ENCODE measurements at regions not wholly inside any gene's neighbourhood (a gene's known extent, or its start where the extent isn't known, plus 50 kb on each side); places are given as distances from the start of the nearest gene placed in this dataset.

- TF ChIP-seq CTCF (IDR thresholded peaks at IDR 0.05) (no peak), ZNF232 (CRISPR knock-in tag; IDR thresholded peaks at IDR 0.05) (no peak), NR1H2 (CRISPR knock-in tag; IDR thresholded peaks at IDR 0.05) (no peak), NFE2L1 (CRISPR knock-in tag; IDR thresholded peaks at IDR 0.05) (no peak), FOXP1 (CRISPR knock-in tag; IDR thresholded peaks at IDR 0.05; ENCODE audit: borderline replicate concordance) (no peak), CREB1 (CRISPR knock-in tag; IDR thresholded peaks at IDR 0.05) (no peak), RELA (CRISPR knock-in tag; IDR thresholded peaks at IDR 0.05; ENCODE audit: borderline replicate concordance) (no peak), GABPB1 (CRISPR knock-in tag; IDR thresholded peaks at IDR 0.05) (no peak), E2F5 (CRISPR knock-in tag; IDR thresholded peaks at IDR 0.05) (no peak), PREB (CRISPR knock-in tag; IDR thresholded peaks at IDR 0.05; ENCODE audit: borderline replicate concordance) (no peak), USF1 (CRISPR knock-in tag; IDR thresholded peaks at IDR 0.05) (no peak), SP1 (CRISPR knock-in tag; conservative IDR thresholded peaks at IDR 0.05) (no peak)
These were observed 494.0 kb downstream of the UQCRFS1 start for GRCh38 chr19:28718909-28719308.

Measured in WTC11 (cell line).